GM11168 (cell line): ENCODE measurements at regions not wholly inside any gene's neighbourhood (a gene's known extent, or its start where the extent isn't known, plus 50 kb on each side); places are given as distances from the start of the nearest gene placed in this dataset.

Experiments
- in situ Hi-C: fragments of 300-500 bp; cut with MboI; formaldehyde crosslinking; loops from one replicate; pipeline ENCODE4 v1.12.0; 2022; ENCODE audit warnings: low sequenced_read_pairs; ENCODE audit not compliant: unreplicated experiment

DNA sequence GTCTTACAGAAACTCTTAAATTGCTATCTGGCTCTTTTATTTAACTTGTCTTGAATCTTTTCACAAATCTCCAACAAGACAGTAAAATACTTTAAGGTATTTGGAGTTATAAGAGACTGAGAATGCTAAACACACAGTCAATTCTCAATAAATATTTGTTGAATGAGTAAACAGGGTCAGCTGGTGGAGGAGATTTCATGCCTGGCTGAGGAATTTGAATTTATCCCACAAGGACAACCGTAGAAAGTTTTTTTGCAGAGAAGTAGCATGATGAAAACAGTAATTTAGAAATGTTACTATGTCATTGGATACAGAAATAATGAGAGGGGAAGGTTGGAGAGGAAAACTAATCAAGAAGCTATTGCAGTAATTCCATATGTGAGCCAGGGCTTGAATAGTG is 1223.7 kb downstream of the PCDH17 start:
- in situ Hi-C loops, result no loop called here

GRCh38 chr13:58858870-58859371 is 1227.4 kb downstream of the PCDH17 start:
- in situ Hi-C loops, result no loop called here

DNA sequence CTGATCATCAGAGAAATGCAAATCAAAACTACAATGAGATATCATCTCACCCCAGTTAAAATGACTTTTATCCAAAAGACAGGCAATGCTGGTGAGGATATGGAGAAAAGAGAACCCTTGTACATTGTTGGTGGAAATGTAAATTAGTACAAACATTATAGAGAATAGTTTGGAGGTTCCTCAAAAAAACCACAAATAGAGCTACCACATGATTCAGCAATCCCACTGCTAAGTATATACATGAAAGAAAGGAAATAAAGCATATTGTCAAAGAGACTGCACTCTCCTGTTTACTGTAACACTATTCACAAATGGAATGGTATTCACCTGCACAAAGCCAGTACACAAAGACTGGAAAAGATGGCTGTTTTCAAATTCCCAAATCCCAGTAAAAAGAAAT is 1233.7 kb downstream of the PCDH17 start:
- in situ Hi-C loops, result no loop called here

DNA sequence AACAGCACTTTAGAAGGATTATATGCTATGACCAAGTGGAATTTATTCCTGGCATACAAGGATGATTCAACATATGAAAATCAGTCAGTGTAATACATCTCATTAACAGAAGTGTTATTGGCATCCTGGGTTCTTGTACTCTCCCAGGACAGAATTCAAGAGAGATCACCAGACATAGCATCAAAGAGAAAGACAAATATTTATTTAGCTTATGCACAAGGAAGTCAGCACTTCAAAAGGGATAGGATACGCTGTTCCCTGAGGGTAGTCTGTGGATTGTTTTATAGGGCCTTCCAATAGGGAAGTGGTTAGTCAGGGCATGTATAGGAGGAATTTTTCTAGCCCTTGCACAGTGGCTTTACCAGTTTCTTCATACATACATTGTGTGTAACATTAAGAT is 1238.0 kb downstream of the PCDH17 start:
- in situ Hi-C loops, result no loop called here

DNA sequence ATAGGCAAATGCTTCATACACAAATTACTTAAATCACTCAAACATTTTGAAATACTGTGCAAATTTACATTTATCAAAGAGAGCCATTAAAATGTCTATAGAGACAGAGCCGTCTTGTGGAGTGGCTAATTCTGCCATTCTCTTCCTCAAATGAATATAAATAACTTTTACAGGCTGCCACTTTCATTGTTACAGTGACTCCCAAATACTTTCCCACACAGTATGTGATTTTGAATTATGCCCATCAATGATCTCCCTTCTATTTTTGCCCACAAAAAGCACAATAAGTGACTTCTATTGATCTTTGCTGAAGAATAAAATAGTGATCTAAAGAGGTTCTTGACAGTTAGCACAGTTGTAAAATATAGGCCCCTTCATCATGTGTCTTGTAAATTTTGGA is 1244.9 kb downstream of the PCDH17 start:
- in situ Hi-C loops, result no loop called here

DNA sequence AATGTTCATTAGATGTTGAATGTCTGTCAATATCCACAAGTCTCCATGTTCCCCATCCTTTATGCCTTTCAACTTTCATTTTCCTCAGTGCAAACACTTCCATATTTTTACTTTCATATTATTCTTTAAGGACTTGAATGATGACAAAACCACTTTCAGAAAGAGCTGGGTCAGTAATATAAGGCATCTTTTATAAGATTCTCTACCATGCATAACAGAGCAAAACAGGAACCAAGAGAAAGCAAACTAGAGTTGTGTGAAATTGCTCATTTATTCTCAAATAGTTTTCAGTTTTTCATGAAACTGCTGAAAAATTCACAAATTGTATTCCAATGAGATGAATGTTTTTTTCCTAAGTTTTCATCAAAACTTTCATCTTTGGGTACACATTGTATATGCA is 1247.6 kb downstream of the PCDH17 start:
- in situ Hi-C loops, result no loop called here

GRCh38 chr13:58882516-58882915 is 1251.0 kb downstream of the PCDH17 start:
- in situ Hi-C loops, result no loop called here

- in situ Hi-C loops, result no loop called here
These were observed 1251.9 kb downstream of the PCDH17 start for GRCh38 chr13:58883405-58883804.

- in situ Hi-C loops, result no loop called here
These were observed 1253.0 kb downstream of the PCDH17 start for GRCh38 chr13:58884353-58885209.

DNA sequence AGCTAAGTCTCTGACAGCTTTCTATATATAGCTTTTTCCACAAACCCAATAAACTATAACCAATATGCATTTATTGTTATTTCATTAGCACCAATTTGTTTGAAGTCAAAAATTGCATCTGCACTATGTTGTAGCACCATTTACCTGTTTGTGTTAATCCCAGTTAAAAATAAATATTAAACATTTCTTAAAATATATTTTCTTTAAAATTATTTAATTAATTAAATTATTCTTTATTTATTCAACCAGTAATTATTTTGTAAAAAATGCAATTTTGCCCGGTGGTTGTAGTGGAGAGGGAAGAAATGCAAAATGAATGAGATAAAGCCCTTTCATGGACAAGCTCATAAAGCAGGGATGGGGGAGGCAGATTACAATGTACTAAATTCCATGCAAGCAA is 1257.9 kb downstream of the PCDH17 start:
- in situ Hi-C loops, result no loop called here

- in situ Hi-C loops, result no loop called here
These were observed 1261.9 kb downstream of the PCDH17 start for GRCh38 chr13:58893396-58893795.

GRCh38 chr13:58906329-58907007 is 1257.3 kb downstream of the DIAPH3 start:
- in situ Hi-C loops, result loop anchor here (10.0 kb wide), 1 partner anchor 48 kb away; no protein-coding TSS in a partner anchor

- in situ Hi-C loops, result loop anchor here (10.0 kb wide), 1 partner anchor 47 kb away; no protein-coding TSS in a partner anchor
These were observed 1256.4 kb downstream of the DIAPH3 start for GRCh38 chr13:58907347-58907746.

DNA sequence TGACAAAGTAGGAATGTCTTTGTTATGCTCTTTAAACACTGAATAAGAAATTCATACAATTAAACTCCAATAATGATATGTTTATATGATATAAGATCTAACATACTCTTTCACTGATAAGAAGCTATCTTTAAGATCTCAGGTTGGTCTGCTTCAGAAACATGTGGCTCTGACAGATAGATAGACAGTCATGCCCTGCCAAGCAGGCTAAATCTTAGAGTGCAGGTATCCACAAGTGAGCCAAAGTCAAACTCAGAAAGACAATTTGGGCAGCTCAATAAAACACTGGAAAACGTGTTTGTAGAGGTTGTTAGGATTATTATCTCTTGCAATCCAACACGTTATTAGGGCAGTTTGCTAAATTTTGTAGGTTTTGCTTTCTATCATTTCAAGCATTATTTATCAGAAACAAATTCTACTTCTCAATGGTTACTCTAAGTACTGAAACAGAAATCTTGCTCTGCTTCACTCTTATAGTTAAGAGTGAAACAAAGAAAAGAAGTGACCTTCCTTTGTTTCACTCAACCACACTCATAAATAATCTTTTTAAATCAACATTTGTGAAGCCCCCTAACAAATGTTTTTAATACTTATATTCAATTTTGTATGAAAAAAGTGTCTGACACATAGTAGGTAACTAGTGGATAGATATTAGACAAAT is 1255.6 kb downstream of the DIAPH3 start:
- in situ Hi-C loops, result loop anchor here (10.0 kb wide), 1 partner anchor 47 kb away; no protein-coding TSS in a partner anchor

DNA sequence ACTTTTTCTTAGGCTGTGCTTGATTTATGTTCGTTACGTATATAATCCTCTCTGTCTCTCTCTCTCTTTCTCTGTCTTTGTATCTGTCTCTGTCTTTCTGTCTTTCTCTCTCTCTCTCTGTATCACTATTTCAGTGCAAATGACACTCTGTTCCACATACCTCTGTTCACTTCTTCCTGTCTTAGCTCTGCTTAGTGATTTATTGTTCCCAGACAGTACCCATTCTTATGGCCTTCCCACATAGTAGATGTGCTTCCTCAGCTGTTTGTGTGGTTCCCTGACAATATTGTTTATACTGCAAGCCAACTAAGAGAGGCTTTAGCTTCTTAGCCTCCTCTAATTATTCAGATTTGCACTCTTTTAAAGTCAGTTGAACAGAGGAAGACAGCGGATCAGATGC is 1244.2 kb downstream of the DIAPH3 start:
- in situ Hi-C loops, result no loop called here

DNA sequence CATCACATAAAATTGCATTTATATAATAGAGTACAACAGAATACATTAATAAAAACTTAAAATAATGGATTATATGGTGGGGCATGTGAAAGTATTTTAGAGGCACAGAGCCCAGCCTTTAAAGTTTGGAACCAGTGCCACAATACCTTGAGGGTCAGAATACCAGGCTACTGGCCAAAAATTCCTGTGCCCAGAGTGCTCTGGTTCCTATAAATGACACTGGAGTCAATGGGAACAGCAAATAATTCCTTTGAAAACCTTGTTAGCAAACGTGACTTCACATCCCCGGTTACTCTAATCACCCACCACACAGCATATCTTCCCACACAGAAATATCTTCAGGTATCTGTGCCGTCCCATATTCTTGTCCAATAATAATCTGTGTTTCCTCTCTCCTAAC is 1242.6 kb downstream of the DIAPH3 start:
- in situ Hi-C loops, result no loop called here

DNA sequence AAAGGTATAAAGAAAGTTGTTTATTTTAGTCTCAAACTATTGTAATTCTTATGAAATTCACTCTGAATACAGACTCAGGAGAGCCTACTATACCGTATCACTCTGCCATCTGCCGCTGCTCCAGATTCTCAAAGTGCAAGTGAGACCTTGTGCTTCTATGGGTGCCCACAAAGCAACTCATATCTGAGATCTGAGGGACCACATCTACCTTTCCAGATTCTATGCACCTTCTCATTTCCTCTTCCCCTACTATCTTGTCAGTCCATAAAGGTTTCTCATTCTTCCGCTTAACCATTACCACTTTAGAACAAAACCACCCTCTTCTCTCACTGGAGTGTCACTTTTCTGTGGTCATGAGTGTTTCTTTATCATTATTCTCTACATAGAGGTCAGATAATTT is 1236.9 kb downstream of the DIAPH3 start:
- in situ Hi-C loops, result no loop called here

GRCh38 chr13:58933475-58933874 is 1230.3 kb downstream of the DIAPH3 start:
- in situ Hi-C loops, result no loop called here

DNA sequence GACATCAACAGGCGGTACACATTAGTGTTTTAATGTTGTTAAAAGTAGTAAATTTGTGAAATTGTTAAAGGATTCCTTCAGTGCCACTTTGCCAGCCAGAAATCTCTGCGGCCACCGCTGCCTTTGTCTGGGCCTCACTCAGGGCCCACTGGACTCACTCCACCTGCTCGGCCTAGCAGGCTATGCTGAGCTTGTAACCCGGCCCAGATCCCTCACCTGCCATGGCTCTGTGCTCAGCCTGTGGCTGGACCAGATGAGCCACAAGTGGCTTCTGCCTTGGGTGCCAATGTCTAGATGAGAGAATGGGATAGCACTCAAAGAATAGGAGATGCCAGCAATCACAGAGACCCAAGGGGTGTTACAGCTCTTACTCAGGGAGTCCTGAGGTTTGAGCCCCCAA is 1228.0 kb downstream of the DIAPH3 start:
- in situ Hi-C loops, result no loop called here

- in situ Hi-C loops, result no loop called here
These were observed 1217.5 kb downstream of the DIAPH3 start for GRCh38 chr13:58946274-58946673.

- in situ Hi-C loops, result loop anchor here (10.0 kb wide), 1 partner anchor 45 kb away; no protein-coding TSS in a partner anchor
These were observed 1214.1 kb downstream of the DIAPH3 start for GRCh38 chr13:58949646-58950045.
